ENCODE measurements at regions not wholly inside any gene's neighbourhood (a gene's known extent, or its start where the extent isn't known, plus 50 kb on each side); places are given as distances from the start of the nearest gene placed in this dataset.
"Not testable (repeated sequence)": the region's sequence is repeated elsewhere in the genome, so short reads cannot be mapped to it uniquely, and the experiment has no call there.

DNA sequence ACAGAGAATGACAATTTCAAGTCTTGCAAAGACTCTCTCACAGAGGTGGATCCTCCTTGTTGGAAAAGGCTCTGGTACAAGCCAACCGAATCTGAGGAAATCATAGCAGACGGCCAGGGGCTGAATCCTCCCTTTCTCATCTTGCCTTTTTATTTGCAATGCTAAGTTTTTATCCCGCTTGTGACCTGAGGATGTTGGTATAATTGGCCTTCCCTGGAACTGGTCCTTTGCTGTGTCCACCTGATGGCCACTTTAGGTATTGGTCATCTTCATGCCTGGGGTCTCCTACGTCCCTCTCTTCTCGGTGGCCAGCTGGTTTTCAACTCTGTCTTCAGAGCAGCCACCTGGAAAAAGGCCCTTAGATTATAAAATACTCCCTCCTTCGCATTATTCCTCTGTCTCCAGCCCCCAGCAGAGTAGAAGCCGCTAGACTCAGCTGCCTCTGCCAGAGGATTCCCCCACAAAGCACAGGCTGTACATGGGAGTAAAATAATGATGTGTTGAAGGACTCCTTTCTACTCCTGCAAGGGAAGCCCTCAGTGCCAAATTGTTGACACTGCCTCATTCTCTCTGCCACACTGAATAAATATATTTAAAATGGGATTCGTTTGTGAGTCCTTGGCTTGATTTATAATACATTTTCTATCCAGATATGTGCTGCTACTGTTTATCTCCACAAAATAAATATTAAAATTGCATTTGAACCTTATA lies 208.9 kb upstream of the CFAP20DC start:
- DNase-seq (ENCODE audit: low spot score): no peak

DNA sequence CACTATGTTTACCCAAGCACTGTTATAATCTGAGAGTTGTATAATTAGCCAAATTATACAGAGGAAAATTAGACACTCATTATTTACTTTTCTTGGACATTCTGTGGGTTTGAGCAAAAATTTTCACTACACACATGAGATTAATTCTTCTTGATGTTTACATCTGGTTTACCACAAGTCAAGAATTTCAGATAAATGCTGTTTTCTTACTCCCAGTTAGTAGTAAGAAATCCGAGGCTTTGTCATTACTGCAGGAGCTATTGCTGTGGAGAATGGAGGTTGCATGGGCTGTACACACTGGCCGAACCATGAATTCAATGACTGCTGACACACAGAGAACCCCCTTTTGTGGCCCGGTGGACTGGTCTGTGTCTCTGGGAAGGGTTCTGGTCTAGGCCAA lies 207.7 kb upstream of the CFAP20DC start:
- no peak for DNase-seq (ENCODE audit: low spot score)

DNA sequence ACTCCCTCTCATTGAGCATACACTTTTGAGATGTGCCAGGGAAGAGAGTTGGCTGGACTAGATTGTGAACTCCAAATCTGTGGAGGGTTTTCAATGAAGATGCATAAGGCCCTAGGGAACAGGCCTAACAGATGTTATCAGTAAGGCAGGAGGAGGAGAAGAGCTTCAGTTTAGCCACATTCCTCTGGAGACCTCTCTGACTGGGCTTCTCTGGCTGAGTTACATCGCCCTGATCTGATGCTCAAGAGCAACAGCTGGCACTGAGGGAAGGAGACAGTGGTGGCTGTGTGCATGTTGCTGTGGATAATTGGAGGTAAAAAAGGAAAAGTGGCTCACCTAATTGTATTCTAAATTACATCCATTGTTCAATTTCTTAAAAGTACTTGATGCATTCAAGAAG lies 206.4 kb upstream of the CFAP20DC start:
- DNase-seq (ENCODE audit: low spot score): no peak

DNA sequence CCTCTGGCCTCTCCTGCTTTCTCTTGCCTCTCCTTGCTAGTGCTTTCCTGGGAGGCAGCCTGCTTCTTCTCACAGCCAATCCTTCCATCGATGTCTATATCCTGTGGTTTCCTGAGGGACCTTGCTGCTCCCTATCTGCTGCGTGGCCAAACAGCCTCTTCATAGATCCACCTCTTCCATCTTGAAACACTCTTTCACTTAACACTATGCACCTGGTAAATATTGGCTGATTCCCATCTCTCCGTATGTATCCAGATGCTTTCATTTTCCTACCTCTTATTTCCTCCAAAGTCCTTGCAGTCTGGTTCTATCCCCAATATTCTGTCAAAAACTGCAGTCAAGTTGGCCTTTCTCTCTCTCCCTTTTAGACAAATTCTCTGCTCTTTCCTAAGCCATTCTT lies 205.2 kb upstream of the CFAP20DC start:
- no peak for DNase-seq (ENCODE audit: low spot score)

DNA sequence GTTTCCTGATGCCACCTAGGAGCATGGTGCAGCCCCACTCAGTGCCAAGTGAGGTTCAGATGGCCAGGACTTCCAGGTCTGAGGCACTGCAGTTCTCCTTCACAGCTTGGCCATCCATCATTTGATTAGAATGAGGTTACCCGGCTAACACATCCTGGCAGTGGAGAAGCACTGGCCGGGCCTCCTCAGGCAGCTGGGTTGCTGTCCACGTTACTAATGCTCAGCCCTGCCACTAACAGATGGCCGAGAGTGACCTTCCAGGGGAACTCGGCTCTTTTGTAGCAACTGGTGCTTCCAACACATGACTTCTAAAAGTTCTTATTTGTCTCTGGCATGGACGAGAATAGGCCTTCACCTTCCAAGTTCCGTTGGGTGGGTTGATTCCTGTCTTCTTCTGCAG lies 204.6 kb upstream of the CFAP20DC start:
- DNase-seq (ENCODE audit: low spot score): no peak

DNA sequence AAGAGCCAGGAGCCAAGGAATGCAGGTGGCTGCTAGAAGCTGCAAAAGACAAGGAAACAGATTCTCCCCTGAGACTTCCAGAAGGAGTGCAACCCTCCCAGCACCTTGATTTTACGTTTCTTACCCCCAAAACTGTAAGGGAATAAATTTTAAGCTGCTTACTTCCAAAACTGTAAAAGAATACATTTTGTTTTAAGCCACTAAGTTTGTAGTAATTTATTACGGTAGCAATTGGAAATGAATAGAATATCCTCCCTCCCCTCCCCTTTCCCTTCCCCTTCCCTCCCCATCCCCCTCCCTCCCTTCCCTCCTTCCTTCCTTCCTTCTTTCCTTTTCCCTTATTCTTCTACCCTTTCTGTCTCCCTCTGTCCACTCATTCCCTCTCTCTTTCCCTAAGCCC lies 203.7 kb upstream of the CFAP20DC start:
- no peak for DNase-seq (ENCODE audit: low spot score)

DNA sequence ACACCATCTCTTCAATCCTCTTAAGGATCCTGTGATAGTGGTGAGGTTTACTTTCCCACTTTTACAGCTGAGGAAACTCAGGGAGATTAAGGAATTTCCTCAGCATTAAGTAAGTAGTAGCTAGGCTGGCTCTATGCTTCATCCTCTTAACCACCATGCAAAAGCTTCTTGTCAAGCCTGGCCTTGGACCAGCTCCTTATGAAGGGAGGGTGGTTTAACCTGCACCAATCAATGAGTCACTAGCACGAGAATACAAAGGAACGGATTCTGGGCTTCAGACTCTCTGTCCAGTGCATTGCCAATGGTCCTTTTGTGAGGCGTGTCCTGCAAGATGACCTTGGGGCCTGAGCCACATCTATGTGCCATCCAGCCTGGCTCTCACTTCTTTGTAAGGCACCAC lies 202.0 kb upstream of the CFAP20DC start:
- no peak for DNase-seq (ENCODE audit: low spot score)

DNA sequence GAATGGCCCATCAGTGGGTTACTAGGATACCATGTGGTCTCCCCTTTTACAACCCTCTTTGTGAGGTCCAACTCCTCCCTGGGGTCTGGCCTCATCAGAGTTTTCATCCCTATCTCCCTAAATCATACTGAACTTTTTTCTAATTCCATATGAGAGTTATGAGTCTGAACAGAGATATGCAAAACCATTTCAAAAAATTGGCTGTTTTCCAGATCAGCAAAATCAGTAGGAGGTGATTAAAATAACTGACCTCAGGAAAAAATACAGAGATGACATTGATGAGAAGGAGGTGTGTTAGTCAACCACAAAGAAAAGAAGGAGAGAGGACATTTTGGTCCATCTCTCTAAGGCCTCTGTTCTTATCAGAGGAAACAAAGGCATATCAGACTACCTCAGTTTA lies 200.8 kb upstream of the CFAP20DC start:
- no peak for DNase-seq (ENCODE audit: low spot score)

DNA sequence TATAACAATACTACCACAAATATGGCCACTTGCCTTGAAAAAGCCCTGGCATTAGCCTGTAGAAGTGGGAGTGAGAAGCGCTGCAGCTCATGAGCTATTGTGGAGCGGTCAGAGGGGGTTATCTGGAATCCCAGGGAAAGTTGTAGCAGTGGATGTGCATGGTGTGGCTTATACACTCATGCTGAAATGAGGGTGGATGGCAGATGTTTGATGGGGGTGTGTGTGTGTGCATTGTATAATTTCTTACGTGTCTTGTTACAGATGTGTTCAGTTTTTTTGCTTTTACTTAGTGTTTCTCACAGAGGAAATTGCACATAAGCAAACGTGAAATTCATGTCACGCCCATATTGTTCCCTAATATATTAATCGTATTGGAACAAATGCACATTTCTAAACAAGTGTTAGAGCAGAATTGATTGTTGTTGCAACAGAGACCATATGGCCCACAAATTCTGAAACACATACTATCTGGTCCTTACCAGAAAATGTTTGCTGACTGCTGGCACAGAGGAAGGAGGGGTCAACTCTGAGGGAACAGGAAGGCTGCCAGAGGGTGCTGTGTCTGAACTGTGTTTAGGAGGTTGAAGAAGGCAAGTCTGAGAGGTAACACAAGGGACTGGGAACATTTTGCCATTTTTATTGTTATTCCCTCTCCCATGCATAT lies 200.0 kb upstream of the CFAP20DC start:
- DNase-seq (ENCODE audit: low spot score): no peak

DNA sequence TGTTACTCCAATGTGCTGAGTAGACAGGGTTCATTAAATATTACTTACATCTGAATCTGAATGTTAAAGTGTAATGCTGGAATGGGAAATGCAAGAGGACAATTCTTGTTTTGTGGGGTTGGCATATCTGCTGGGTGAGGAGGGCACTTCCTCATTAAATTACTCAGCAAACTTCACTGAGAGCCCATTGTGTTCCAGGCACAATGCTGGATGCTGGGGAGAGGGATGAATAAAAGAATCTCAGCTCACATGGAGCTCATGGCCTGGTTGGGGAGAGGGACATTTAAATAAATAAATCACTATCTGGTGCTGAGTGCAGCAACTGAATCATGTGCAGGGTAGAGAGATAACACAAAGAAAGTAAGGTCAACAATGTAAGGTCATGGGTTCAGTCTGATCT lies 199.2 kb upstream of the CFAP20DC start:
- no peak for DNase-seq (ENCODE audit: low spot score)

DNA sequence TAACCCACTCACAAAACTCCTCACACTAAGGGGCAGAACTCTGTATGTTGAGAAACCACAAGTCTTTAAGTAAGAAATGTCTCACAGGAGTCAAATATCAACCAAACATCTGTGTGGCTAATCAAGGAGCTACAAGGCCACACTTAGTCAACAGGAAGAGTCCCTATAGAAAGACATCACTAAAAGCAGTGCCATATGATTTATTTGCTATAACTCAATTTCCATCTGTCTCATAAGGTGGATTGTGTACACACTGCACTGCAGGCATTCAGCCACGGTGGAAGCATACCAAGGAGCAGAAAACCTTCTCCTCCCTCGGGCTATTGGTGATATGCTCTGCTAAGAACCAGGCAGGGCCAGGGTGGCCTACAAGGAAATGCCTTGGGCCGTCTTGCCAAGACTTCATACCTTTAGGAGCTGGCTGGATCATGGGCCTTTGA lies 197.6 kb upstream of the CFAP20DC start:
- DNase-seq (ENCODE audit: low spot score): no peak

DNA sequence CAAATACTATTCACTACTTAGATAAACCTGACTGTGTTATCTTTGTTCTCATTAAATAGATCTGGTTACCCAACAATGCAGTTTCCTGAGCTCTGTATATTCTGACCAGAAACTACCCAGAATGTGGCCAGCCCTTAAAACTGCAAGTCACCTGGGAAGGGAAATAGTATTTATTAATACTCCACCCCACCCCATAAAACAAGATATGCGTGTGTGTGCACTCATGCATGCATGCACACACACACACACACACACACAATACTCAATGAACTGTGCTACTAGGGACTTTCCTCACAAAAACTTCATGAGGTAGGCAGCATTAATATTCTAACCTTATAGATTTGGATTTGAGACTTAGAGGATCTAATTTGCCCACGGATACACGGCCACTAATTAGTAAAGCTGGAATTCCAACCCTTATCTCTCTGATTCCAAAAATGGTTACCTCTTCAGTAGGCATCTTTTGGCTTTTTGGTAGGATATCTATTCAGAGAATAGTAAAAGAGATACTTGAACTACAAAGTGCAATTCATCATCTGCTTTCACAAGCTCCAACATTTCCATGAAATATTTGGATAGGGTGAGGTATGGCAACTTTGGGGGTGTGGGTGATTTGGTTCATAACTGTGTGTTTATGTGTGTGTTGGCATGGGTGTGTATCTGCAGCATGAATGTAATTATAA lies 197.0 kb upstream of the CFAP20DC start:
- DNase-seq (ENCODE audit: low spot score): no peak

DNA sequence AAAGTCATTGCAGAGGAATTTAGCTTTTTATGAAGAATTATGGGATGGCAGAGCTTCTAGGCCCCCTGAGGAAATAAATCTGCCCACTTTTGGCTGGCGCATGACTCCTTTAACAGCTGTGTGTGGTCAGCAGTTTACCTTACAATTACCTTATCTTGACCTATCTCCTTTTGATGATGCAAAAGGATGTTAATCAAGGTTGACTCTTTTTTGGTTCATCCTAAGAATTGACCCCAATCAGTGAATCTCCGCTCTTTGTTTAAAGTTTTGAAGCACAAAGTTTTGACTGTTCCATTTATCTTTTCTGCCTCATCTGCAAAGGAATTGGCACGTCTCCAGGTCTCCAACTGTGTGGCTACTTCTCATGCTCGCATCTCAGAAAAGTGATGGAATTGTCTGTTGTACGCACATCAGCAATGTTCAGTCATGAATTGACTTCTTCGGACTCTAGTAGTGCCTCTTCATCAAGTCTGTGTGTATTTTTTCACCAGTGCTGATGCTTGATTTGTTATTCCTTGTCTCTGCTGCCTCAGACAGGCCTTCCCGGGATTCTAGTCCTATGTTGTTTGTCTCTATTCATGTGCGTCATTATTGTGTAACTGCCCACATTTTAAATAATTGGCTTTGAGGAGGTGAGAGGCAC lies 196.2 kb upstream of the CFAP20DC start:
- DNase-seq (ENCODE audit: low spot score): no peak

DNA sequence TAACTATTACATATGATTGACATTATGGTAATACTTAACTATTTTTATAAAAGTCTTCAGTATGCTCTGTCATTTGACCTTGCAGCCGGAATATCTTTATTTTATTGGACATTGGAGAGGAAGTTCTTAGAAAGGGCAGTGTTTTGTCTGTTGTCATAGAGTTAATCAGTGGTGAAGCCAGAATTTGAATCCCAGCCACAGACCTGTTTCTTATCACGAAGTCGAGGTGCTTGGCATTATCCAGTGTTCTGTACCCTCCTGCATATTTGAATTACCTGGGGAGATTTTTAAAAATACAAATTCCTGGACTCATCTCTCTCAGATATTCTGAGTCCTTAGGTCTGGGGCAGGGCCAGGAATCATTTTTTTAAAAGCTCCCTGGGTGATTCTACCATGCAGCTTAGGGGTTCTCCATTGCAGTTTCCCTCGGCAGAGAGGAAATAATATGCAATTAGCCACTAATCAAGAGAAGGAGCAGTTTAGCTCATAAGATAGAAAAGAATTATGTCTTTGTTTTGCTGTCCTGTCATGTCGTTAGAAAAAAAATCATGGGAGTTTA lies 195.6 kb upstream of the CFAP20DC start:
- DNase-seq (ENCODE audit: low spot score): no peak

DNA sequence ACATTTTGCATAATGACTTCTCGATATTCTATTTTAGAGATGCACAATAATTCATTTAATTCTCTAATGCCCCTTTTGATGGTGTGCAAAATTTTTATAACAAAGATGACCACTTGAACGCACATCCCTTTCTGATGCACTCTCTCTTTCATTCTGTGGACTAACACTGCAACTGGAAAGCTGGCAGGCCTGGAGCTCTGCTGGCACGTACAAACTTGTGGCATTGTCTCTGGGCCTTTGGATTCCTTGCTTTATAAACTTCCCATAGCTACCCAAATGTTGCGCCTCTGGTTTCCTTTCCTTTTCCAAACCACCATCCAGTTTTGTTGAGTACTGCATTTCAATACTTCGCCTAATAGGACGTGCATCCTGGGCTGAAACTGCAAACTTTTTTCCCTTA lies 194.5 kb upstream of the CFAP20DC start:
- no peak for DNase-seq (ENCODE audit: low spot score)

DNA sequence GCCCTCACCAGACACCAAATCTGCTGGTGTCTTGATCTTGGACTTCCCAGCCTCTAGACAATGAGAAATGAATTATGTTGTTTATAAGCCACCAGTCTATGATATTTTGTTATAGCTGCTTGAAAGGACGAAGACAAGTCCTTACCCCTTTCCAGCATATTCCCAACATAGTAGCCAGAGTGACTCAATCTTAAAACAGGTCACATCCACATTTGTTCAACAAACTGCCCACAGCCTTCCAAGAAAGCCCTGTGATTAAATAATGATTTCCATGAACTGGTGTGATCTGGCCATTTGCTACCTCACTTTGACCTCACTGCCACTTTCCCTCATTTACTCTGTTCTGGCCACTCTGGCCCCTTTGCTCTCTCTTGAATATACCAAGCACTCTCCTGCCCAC lies 193.7 kb upstream of the CFAP20DC start:
- no peak for DNase-seq (ENCODE audit: low spot score)

DNA sequence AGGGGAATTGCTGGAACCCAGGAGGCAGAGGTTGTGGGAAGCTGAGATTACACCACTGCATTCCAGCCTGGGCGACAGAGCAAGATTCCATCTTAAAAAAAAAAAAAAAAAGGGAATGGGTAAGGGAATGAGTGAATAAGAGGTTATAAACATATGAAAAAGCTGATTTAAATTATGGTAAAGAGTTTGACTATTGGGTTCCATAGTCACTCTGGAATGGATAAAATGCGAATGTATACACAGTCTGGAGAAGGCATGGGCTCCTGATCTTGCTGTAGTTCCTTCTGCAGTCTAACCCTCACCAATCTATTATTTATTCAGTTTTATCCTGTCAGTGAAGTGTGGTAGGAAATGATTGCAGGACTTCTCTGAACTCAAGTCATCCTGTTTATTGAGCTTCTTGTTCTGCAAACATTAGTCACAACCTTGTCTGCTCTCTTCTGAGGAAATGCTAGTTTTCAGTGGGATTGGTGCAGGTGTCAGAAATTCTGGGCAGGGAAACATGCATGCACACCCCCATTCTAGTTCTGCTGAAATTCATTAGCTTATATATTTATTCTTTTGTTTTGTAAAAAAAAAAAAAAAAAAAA lies 190.9 kb upstream of the CFAP20DC start:
- DNase-seq (ENCODE audit: low spot score): no peak

DNA sequence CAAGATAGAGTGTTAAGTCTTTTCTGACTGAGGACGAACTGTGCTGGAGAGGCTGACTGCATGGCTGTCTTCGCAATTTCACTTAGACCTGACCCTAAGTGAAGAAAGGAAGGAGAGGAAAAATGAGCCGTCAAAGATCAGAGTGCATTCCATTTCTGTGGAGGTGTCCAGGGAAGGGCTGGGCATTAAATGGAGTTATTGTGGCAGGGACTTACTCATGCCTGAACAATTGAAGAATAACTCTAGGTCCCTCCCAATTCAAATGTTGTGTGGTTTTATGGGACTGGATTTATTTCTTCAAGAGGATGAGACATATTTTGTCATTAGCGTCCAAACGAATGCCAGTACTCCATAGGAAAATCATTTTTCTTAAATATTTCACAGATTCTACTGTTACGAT lies 187.3 kb upstream of the CFAP20DC start:
- DNase-seq (ENCODE audit: low spot score): no peak

DNA sequence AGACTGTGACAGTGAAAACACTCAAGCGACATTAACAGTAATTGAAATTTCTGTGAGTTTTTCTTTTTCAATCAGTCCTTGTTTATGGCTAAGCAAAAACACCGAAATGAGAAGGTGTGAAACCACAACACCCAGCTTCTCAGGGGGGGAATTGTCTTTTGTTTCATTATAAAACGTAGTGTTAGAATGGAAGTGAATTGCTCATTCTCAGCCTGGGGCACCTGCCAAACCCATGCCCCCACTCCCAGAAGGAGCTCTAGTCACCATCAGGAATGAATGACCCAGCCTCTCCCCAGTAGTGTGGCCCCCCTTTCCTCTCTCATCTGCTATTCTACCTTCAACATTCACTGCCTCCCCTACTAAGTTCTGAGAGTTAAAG lies 185.8 kb upstream of the CFAP20DC start:
- no peak for DNase-seq (ENCODE audit: low spot score)

DNA sequence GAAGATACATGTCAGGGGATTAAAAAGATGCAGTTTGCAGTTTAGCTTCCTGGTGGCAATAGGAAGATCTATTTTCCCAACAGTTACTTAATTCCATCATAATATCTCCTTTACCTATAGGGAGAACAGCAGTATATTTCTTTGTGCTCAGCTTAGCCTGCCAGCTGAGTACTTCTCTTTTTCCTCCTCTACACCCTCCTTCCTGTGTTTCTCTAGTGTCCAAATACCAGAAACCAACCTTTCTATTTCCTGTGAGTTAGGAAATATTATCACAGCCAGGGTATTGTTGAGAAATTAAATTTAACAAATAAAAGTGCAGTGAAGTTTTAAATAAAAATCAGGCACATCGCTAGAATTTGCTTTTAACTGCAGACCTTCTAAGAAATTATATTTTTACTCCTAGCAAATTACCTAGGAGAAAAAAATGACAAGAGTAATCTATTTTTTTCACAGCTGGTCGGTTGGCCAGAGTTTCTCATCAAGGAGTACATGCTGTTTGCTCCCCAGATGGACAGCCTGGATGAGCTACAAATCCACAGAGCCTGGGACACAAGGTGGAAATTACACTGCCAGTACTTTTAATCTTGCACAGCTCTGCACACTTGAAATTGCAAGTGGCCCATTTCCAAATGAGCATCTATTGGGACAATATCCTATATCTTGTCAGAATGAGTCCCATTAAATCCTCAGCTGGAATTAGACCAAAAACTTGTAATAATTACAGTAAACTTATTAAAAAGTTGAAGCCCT lies 185.2 kb upstream of the CFAP20DC start:
- no peak for DNase-seq (ENCODE audit: low spot score)

DNA sequence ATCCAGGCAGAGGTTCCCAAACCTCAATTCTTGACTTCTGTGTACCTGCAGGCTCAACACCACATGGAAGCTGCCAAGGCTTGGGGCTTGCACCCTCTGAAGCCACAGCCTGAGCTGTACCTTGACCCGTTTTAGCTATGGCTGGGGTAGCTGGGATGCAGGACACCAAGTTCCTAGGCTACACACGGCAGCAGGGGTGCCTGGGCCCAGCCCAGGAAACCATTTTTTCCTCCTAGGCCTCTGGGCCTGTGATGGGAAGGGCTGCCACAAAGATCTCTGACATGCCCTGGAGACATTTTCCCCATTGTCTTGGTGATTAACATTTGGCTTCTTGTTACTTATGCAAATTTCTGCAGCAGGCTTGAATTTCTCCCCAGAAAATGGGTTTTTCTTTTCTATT lies 180.6 kb upstream of the CFAP20DC start:
- not testable (repeated sequence) for DNase-seq (ENCODE audit: low spot score)

Data from HT-29 (cell line).